ENCODE measurements at regions not wholly inside any gene's neighbourhood (a gene's known extent, or its start where the extent isn't known, plus 50 kb on each side); places are given as distances from the start of the nearest gene placed in this dataset.

GRCh38 chr2:18309188-18309587 is 251.3 kb downstream of the RDH14 start (continued):
- TF ChIP-seq, protein P1, sequence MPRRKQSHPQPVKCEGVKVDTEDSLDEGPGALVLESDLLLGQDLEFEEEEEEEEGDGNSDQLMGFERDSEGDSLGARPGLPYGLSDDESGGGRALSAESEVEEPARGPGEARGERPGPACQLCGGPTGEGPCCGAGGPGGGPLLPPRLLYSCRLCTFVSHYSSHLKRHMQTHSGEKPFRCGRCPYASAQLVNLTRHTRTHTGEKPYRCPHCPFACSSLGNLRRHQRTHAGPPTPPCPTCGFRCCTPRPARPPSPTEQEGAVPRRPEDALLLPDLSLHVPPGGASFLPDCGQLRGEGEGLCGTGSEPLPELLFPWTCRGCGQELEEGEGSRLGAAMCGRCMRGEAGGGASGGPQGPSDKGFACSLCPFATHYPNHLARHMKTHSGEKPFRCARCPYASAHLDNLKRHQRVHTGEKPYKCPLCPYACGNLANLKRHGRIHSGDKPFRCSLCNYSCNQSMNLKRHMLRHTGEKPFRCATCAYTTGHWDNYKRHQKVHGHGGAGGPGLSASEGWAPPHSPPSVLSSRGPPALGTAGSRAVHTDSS (tag by site-specific recombination; IDR thresholded peaks at IDR 0.05): no peak
- no peak for TF ChIP-seq ZNF639 (tag by site-specific recombination; IDR thresholded peaks at IDR 0.05)
- no peak for TF ChIP-seq ZNF521 (tag by site-specific recombination; IDR thresholded peaks at IDR 0.05)
- no peak for TF ChIP-seq ZNF221 (tag by site-specific recombination; IDR thresholded peaks at IDR 0.05; ENCODE audit: borderline replicate concordance)
- TF ChIP-seq, protein P2, sequence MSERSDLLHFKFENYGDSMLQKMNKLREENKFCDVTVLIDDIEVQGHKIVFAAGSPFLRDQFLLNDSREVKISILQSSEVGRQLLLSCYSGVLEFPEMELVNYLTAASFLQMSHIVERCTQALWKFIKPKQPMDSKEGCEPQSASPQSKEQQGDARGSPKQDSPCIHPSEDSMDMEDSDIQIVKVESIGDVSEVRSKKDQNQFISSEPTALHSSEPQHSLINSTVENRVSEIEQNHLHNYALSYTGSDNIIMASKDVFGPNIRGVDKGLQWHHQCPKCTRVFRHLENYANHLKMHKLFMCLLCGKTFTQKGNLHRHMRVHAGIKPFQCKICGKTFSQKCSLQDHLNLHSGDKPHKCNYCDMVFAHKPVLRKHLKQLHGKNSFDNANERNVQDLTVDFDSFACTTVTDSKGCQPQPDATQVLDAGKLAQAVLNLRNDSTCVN (tag by site-specific recombination; optimal IDR thresholded peaks at IDR 0.05): no peak
- no peak for TF ChIP-seq ZNF23 (tag by site-specific recombination; IDR thresholded peaks at IDR 0.05; ENCODE audit: borderline replicate concordance)

DNA sequence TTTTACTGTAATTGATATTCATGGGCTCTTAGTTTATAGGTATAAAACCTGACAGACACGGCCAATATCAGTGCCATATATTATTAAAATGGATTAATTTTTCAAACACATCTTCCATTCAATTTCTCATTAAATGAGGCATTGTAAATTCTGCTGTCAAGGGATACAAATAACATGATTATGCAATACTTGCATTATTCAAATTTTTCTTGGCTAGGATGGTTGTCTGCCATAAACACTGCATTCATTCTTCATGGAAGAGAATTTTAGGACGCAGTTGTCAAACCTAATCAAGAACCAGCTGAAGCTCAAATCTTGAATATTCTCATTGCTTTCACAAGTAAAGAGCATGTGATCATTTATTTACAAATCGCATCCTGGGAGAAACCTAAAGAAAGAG is 255.6 kb downstream of the RDH14 start:
- Histone ChIP-seq H3K4me1 (ENCODE audit: control insufficient read depth, insufficient read depth, low read length) (no peaks in the 10 kb centered on the region), H3K9me3 (ENCODE audit: control insufficient read depth, insufficient read depth, low read depth, low read length) (no peaks in the 10 kb centered on the region), H3K36me3 (ENCODE audit: control insufficient read depth in 2 of 2, insufficient read depth in 1 of 2, low read length in 2 of 2) (no peaks in the 10 kb centered on the region), H3K27ac (ENCODE audit: extremely low read depth, low read depth, low read length) (no peak overlapping the region), H3K4me3 (ENCODE audit: low read depth, low read length) (no peak overlapping the region)
- ChIA-PET POLR2A (interaction anchor here (0.7 kb wide), 1 partner anchor 841 kb away, joined by 3 read pairs; no protein-coding TSS in a partner anchor), CTCF (no interaction called here)
- TF ChIP-seq ZNF132 (tag by site-specific recombination; IDR thresholded peaks at IDR 0.05; ENCODE audit: borderline replicate concordance): no peak
- TF ChIP-seq ZNF280D (tag by site-specific recombination; IDR thresholded peaks at IDR 0.05): no peak
- TF ChIP-seq MEIS1 (CRISPR knock-in tag; IDR thresholded peaks at IDR 0.05; ENCODE audit: borderline replicate concordance): no peak
- no peak for TF ChIP-seq HOXD13 (CRISPR knock-in tag; IDR thresholded peaks at IDR 0.05; ENCODE audit: borderline replicate concordance)
- no peak for TF ChIP-seq ZBTB11 (tag by site-specific recombination; conservative IDR thresholded peaks at IDR 0.05; ENCODE audit: low read depth)
- TF ChIP-seq ZNF138 (tag by site-specific recombination; IDR thresholded peaks at IDR 0.05; ENCODE audit: borderline replicate concordance): no peak
- no peak for TF ChIP-seq OSR2 (tag by site-specific recombination; IDR thresholded peaks at IDR 0.05)
- TF ChIP-seq TRIM28 (IDR thresholded peaks at IDR 0.05; ENCODE audit: borderline replicate concordance, low read length): no peak
- no peak for TF ChIP-seq KLF7 (tag by site-specific recombination; IDR thresholded peaks at IDR 0.05; ENCODE audit: borderline replicate concordance)
- no peak for TF ChIP-seq ZNF792 (tag by site-specific recombination; IDR thresholded peaks at IDR 0.05)
- TF ChIP-seq ZNF311 (tag by site-specific recombination; IDR thresholded peaks at IDR 0.05; ENCODE audit: borderline replicate concordance): no peak
- no peak for TF ChIP-seq KLF9 (tag by site-specific recombination; IDR thresholded peaks at IDR 0.05; ENCODE audit: low read depth)
- no peak for TF ChIP-seq ZNF10 (tag by site-specific recombination; IDR thresholded peaks at IDR 0.05)
- TF ChIP-seq ZNF140 (tag by site-specific recombination; IDR thresholded peaks at IDR 0.05): no peak
- TF ChIP-seq ZNF623 (tag by site-specific recombination; IDR thresholded peaks at IDR 0.05): no peak
- no peak for TF ChIP-seq ZNF560 (tag by site-specific recombination; IDR thresholded peaks at IDR 0.05; ENCODE audit: borderline replicate concordance)
- no peak for TF ChIP-seq OVOL3 (tag by site-specific recombination; IDR thresholded peaks at IDR 0.05)
- no peak for TF ChIP-seq ZNF571 (tag by site-specific recombination; IDR thresholded peaks at IDR 0.05)
- no peak for TF ChIP-seq ZBTB17 (tag by site-specific recombination; IDR thresholded peaks at IDR 0.05)
- TF ChIP-seq ZNF521 (tag by site-specific recombination; IDR thresholded peaks at IDR 0.05): no peak

Measured in HEK293 (cell line).